ENCODE measurements at regions not wholly inside any gene's neighbourhood (a gene's known extent, or its start where the extent isn't known, plus 50 kb on each side); places are given as distances from the start of the nearest gene placed in this dataset. TPM values are rescaled to one million over a fixed set of nuclear protein-coding genes. Genes with fewer than 3 reads are reported as not detected.

DNA sequence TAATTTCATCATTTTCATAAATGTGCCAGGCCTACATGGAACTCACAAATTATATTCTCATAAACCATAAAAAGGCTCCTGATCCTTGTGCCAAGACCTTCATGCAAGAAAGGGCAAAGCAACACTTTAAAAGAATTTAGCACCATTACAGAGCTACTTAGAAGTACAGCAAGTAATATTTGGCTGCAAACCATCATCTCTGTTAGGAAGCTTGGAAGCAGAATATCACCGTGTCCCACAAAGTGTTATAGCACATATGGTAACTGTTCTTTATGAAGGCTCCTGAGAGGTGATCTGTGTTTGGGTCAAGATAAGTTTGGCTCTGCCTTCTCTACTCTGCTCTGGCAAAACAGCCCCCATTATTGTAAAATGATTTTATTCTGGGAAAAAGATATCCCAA is 59.7 kb upstream of the KCNJ3 start:
- Mint-ChIP-seq H3K27me3 (ENCODE audit: low read depth in 3 of 3) (no peaks in the 10 kb centered on the region), H3K27ac (no peak overlapping the region), H3K9me3 (peaks cover 0 to 2% (median 0%) of the 10 kb centered on the region in 7 donors), H3K4me1 (no peaks in the 10 kb centered on the region), H3K36me3 (no peaks in the 10 kb centered on the region), H3K4me3 (no peak overlapping the region)
- Histone ChIP-seq H3K4me1 (ENCODE audit: control insufficient read depth in 1 of 2, insufficient read depth in 2 of 2, low read length in 2 of 2) (no peaks in the 10 kb centered on the region), H3K9me3 (replicated peaks in 1 of 2; ENCODE audit: control insufficient read depth in 1 of 2, insufficient read depth in 1 of 2, low read length in 2 of 2) (no peaks in the 10 kb centered on the region), H3K27ac (ENCODE audit: low read depth in 1 of 2, low read length in 2 of 2) (no peak overlapping the region), H4K20me1 (ENCODE audit: insufficient read depth, low read length) (no peaks in the 10 kb centered on the region), H3K4me3 (replicated peaks in 1 of 3; ENCODE audit: low read depth in 2 of 3, low read length in 3 of 3) (no peak overlapping the region), H3K9ac (ENCODE audit: insufficient read depth, low read length, poor library complexity, severe bottlenecking) (no peak overlapping the region), H2AFZ (ENCODE audit: insufficient read depth, low read depth, low read length, poor library complexity, severe bottlenecking) (no peak overlapping the region), H3K27me3 (ENCODE audit: control insufficient read depth in 2 of 2, insufficient read depth in 2 of 2, low read length in 2 of 2) (no peaks in the 10 kb centered on the region), H3K4me2 (replicated peaks; ENCODE audit: extremely low read depth, low read length, poor library complexity, severe bottlenecking) (no peak overlapping the region), H3K79me2 (ENCODE audit: insufficient read depth, low read length) (no peaks in the 10 kb centered on the region), H3K36me3 (replicated peaks in 1 of 2; ENCODE audit: control insufficient read depth in 1 of 2, insufficient read depth in 2 of 2, low read length in 2 of 2) (no peaks in the 10 kb centered on the region)
- DNase-seq: no peak
- no CpG with 5 or more reads among the region's 1 CpG for WGBS (ENCODE audit: insufficient coverage)
- TF ChIP-seq, protein P1, sequence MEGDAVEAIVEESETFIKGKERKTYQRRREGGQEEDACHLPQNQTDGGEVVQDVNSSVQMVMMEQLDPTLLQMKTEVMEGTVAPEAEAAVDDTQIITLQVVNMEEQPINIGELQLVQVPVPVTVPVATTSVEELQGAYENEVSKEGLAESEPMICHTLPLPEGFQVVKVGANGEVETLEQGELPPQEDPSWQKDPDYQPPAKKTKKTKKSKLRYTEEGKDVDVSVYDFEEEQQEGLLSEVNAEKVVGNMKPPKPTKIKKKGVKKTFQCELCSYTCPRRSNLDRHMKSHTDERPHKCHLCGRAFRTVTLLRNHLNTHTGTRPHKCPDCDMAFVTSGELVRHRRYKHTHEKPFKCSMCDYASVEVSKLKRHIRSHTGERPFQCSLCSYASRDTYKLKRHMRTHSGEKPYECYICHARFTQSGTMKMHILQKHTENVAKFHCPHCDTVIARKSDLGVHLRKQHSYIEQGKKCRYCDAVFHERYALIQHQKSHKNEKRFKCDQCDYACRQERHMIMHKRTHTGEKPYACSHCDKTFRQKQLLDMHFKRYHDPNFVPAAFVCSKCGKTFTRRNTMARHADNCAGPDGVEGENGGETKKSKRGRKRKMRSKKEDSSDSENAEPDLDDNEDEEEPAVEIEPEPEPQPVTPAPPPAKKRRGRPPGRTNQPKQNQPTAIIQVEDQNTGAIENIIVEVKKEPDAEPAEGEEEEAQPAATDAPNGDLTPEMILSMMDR (IDR thresholded peaks at IDR 0.05): no peak
- intact Hi-C loops (cut with micrococcal nuclease): no loop called here

GRCh38 chr2:154640000-154640399 is 58.5 kb upstream of the KCNJ3 start:
- H4K20me1 ChIP-seq (ENCODE audit: insufficient read depth, low read length): no peaks in the 10 kb centered on the region
- intact Hi-C loops (cut with micrococcal nuclease): no loop called here
- no peak overlapping the region for H3K27ac Mint-ChIP-seq

More at GRCh38 chr2:154640000-154640399, 58.5 kb upstream of the KCNJ3 start:
- TF ChIP-seq, protein P1 (IDR thresholded peaks at IDR 0.05): no peak
- Histone ChIP-seq H3K9me3 (replicated peaks in 1 of 2; ENCODE audit: control insufficient read depth in 1 of 2, insufficient read depth in 1 of 2, low read length in 2 of 2) (no peaks in the 10 kb centered on the region), H3K9ac (ENCODE audit: insufficient read depth, low read length, poor library complexity, severe bottlenecking) (no peak overlapping the region), H3K36me3 (replicated peaks in 1 of 2; ENCODE audit: control insufficient read depth in 1 of 2, insufficient read depth in 2 of 2, low read length in 2 of 2) (no peaks in the 10 kb centered on the region), H3K4me2 (replicated peaks; ENCODE audit: extremely low read depth, low read length, poor library complexity, severe bottlenecking) (no peak overlapping the region), H3K4me3 (replicated peaks in 1 of 3; ENCODE audit: low read depth in 2 of 3, low read length in 3 of 3) (no peak overlapping the region), H2AFZ (ENCODE audit: insufficient read depth, low read depth, low read length, poor library complexity, severe bottlenecking) (no peak overlapping the region), H3K79me2 (ENCODE audit: insufficient read depth, low read length) (no peaks in the 10 kb centered on the region), H3K4me1 (ENCODE audit: control insufficient read depth in 1 of 2, insufficient read depth in 2 of 2, low read length in 2 of 2) (no peaks in the 10 kb centered on the region), H3K27me3 (ENCODE audit: control insufficient read depth in 2 of 2, insufficient read depth in 2 of 2, low read length in 2 of 2) (no peaks in the 10 kb centered on the region), H3K27ac (ENCODE audit: low read depth in 1 of 2, low read length in 2 of 2) (no peak overlapping the region)
- Mint-ChIP-seq H3K27me3 (ENCODE audit: low read depth in 3 of 3) (no peaks in the 10 kb centered on the region), H3K9me3 (peaks cover 0 to 2% (median 0%) of the 10 kb centered on the region in 7 donors), H3K36me3 (no peaks in the 10 kb centered on the region), H3K4me3 (no peak overlapping the region), H3K4me1 (no peaks in the 10 kb centered on the region)
- WGBS (ENCODE audit: insufficient coverage): 83% methylated on average over 1 of the region's 3 CpGs
- DNase-seq: no peak

Small RNA genes in the stretch of these regions (small RNA-seq; reads per million reads assigned to genes)
- not detected for gene RNA5SP107 (ENCODE audit: insufficient read length, low read depth)
